HG02938 (cell line): ENCODE measurements at regions not wholly inside any gene's neighbourhood (a gene's known extent, or its start where the extent isn't known, plus 50 kb on each side); places are given as distances from the start of the nearest gene placed in this dataset.
"Not testable (repeated sequence)": the region's sequence is repeated elsewhere in the genome, so short reads cannot be mapped to it uniquely, and the experiment has no call there.

Experiments
- ATAC-seq: cut with Tn5 transposase; IDR thresholded peaks from one replicate; pipeline ENCODE4 v1.9.1; 2021; ENCODE audit warnings: mild to moderate bottlenecking, moderate library complexity; ENCODE audit not compliant: unreplicated experiment

DNA sequence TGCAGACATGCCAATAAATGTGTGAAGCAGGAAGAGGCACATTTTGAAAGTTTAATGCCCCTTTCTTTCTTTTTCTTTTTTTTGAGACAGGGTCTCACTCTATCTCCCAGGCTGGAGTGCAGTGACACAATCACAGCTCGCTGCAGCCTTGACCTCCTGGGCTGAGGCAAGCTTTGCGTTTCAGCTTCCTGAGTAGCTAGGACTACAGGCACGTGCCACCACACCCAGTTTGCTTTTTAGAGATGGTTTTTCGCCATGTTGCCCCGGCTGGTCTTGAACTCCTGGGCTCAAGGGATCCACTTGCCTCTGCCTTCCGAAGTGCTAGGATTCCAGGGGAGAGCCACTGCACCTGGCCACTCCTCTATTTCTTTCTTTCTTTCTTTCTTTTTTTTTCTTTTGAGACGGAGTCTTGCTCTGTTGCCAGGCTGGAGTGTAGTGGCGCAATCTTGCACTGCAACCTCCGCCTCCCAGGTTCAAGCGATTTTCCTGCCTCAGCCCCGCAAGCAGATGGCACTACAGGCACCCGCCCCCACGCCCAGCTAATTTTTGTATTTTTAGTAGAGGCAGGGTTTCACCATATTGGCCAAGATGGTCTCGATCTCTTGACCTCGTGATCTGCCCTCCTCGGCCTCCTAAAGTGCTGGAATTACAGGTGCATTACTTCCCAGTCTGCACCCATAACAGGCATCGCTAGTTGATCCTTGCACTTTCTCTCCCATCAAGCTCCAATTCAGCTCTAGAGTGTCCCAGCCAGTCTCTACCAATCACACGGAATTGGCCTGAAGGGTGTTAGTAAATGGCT, 77.5 kb upstream of the RUNX3 start:
- ATAC-seq, result not testable (repeated sequence)

DNA sequence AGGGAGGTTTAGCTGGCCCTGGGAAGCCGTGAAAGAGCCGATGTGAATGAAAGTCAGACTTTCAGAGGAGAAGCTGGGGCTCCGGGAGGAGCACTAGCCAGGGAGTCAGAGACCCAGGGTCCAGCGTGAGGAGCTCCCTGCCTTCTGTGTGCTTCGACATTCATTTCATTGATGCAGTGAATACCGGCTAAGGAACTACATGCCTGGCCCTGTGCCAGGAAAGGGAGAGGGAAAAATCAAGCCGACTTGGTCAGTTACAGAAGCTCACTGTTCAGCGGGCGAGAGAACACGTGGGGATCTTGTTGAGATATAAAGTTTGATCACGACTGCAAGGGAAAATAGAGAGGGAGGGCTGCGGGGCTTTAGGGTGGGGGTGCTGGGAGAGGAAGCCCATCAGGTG, 76.7 kb upstream of the RUNX3 start:
- ATAC-seq, result no peak

DNA sequence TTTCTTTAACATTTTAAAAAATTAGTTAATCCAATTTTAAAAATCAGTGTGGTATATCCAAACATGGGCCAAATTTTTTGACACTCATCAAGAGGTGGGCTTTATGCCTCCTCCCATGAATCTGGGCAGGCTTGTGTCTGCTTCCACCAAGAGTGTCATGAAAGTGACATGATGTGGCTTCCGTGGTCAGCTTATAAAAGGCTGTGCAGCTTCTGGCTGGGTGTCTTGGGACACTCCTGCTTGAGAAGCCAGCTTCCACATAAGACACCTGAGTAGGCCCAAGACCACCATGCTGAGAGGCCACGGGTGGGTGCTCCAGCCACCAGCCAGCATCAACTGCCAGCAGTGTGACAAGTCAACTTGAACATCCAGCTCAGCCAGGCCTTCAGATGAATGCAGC, 74.3 kb upstream of the RUNX3 start:
- ATAC-seq, result no peak

DNA sequence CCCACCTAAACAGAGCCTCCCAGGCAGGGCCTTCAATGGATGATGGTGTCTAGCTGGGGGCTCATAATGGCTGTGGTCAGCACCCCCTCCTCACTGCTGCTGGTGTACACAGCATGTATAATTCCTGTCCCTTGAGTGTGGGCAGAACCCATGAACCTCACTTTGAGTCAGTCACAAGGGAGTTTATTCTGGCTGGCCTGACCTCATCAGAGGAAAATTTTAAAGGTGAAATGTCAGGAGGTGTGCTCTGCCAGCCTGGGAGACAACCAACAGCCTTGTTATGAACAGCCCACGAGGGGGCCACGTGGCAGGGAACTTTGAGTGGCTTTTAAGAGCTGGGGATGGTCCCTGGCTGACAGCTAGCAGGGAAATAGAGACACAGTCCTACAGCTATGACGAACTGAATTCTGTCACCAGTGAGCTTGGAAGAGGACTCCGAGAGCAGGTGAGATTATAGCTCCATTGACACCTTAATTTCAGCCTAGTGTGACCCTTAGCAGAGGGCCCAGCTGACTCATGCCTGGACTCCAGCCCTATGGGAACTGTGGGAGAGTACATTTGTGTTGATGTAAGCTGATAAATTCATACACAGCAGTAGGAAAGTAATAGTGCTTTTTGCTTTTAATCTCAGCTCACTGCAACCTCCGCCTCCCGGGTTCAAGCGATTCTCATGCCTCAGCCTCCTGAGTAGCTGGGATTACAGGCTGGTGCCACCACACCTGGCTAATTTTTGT, 73.5 kb upstream of the RUNX3 start:
- ATAC-seq, result no peak

DNA sequence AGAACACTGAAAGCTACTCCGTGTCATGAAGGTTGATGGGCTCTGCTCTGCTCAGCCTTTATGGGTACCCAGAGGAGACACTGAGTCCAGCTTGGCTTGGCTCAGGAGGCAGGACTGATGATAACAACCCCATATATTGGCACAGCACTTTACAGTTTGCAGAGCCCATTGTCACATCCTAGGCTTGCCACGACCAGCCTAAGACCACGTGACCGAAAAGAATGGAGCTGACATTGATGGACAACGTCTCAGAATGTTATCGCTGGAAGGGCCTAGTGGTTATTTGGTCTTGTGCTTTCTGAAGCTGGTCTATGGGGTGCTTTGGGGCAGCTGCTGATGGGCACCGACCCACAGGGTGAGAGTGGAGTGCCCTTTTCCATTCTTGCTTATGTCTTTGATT, 72.9 kb upstream of the RUNX3 start:
- ATAC-seq, result no peak

DNA sequence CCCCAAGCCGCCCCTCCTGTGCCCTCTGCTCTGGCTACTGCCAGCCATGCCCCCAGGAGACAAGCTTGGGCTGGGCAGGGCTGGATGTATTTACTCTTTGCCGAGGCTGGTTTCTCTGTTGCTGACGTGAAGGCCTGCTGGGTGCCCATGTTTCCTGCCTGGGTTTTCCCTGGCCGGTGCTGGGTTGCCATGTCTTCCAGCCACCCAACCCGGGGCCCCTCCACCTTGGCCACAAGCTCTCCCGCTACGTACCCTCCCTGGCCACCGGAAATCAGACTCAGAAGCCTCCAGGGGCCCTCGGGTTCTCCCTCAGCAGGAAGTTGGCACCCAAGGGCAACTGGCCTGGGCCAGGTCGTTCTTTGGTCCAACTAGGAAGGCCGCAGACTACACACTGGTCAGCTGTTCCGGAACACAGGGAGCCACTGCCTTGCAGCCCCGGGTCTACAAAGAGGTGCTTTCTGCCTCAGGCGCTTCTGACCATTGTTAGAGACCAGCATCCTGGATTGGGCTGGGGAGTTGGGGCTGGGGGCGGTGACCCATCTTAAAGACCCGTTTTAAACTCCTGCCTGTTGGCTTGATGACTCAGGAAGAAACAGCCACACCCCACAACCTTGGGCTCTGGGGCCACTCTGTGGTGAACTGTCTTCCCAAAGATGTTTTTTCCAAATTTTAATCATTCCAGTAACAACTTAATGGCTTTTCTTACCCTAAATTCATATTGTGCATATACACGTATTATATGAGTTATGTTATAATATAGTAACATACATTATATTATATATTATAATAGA, 71.2 kb upstream of the RUNX3 start:
- no peak for ATAC-seq

DNA sequence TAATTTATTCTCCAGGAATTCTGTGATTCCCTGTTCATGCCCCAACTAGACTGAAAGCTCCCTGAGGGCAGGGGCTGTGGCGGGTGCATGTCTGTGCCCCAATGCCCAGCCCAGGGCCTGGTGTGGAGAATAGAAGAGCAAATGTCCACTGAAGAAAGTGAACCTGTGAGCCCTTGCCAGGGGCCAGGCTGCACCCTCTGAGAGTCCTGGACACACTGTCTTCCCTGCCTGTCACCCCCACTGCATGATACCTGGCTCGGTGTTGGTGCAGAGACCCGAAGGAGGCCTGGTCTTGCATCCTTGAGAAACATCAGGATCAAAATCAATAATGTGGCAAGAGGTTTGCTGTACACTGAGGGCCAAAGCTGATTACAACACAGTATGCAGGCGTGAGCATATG, 69.8 kb upstream of the RUNX3 start:
- no peak for ATAC-seq

DNA sequence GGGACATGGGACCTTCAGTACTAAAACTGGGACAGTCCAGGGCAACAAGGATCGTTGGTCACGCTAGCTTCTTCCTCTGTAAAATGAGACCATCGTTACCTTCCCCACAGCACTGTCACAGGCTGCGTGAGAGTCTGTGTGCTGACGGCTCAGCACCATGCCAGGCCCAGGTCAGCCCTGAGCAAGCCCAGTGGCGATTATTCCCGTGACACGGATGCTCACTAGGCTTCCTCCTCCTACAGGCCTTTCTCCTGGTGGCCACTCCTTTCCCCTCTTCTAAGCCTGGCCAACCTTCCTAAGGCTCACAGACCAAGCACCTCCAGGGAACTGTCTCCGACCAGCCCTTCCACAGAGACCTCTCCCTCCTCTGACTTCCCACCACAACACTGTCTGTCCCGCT, 69.3 kb upstream of the RUNX3 start:
- ATAC-seq, result no peak

DNA sequence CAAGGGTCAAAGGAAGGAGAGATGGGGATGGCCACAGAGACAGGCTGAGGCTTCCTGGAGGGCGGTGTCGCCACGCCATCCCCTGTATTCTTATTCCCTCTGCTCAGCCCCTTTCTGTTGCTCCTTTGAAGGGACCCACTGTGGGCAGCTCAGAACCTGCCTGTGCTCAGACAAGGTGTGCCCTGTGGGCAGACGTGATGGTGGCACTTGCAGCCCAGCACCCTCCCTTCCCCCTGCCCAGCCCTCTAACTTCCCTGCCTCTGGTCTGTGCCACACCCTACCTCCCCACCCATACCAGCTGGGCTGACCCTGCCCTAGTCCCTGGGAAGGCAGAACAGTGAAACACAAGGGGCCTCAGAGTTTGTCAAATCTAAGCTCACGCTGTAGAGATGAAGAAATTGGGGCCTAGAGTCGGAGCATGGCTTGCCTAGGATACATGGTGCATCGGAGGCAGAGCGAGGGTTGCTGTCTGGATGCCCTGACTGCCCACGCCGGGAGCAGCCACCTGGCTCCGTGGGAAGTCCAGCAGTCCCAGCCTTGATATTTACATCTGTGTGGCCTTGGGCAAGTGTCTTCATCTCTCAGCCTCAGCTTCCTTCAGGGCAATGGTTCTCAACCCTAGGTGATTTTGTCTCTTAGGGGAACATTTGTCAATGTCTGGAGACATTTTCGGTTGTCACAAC, 68.6 kb upstream of the RUNX3 start:
- ATAC-seq, result no peak

DNA sequence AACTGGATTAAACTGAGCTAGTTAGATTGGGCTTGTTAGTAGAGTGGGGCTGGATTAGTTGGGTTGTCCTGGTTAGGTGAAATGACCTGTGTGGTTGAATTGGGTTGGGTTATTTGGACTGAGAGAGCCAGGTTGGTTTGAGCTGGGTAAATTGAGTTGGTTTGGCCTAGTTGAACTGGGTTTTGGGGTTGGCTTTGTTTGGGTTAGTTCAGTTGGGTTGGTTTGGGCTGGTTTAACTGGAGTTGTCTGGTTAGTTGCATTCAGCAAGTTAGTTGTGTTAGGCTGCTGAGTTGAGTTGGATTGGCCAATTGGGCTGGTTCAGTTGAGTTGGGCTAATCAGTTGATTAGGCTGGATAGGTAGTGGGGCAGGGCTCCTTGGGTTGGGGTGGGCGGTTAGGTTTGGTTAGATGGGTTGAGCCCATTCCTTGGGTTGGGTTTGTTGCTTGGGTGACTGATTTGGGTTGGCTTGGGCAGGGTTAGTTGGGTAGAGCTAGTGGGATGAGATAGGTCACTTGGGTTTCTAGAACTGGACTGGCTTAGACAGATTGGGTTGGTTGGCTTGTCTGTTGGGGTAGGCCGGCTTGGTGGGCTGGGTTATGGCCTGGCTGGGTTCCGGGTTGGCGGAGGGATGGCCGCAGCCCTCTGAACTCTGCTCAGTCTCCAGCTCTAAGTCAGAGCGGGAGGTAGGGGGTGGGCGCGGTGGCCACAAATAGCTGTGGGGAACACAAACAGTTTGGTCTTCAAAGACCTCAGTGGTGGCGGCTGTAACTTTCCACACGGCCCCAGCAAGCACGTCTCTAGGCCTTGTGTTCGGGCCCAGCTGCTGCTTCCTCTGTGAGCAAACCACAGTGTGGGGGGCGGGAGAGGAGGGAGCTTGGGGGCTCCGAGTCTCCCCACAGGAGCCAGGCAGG, 67.2 kb upstream of the RUNX3 start:
- ATAC-seq, result no peak

DNA sequence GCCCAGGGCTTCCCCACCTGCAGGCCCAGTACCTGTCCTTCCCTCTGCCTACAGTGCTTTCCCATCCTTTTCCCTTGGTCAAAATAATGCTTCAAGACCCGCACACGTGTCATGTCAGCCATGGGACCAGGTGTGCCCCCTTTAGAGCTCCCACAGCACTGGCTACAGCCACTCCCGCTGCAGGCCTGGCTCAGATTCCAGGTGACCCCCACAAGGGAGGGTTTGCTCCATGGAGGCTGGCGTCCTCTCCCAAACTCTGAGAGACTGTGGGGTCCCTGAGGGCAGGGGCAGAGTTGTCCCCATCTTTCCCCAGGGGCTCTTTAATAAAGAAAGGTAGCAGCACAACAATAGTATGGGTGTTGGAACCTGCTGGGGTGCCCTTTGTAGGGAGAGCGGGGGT, 66.4 kb upstream of the RUNX3 start:
- no peak for ATAC-seq

DNA sequence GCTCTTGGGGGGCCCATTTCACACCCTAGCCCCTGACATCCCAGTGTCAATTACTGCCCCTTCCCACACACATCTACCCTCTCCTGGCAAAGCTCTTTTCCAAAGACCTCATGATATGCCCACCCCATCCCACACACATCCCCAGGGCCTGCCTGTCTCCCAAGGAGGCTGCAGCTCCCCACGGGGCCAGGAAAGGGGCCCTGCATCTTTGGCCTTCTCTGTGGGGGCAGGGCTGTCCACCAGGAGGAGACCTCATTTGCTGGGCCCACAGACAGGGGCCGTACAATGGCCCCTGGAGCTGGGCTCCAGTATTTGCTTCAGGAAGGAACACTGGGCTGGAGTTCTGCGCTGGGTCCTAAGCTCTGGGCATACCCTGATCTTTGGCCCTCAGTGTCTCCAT, 65.6 kb upstream of the RUNX3 start:
- no peak for ATAC-seq

DNA sequence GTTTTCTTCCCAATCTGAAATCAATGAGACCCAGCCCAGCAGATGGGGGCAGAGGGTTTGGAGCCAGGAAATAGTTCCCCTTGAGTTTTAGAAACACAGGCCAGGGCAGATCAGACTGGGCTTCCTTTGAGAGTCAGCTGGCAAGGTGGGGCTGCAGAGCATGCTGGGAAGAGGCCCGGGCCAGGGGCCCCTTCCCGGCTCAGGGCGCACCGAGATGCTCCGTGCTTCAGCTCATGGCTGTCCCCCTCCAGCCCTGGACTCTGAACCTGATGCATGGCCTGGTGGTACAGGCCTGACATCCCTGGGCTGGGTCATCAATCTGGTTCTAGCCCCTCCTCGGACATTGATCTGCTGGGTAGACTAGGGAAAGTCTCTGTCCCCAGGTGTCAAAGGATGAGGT, 65.1 kb upstream of the RUNX3 start:
- no peak for ATAC-seq

DNA sequence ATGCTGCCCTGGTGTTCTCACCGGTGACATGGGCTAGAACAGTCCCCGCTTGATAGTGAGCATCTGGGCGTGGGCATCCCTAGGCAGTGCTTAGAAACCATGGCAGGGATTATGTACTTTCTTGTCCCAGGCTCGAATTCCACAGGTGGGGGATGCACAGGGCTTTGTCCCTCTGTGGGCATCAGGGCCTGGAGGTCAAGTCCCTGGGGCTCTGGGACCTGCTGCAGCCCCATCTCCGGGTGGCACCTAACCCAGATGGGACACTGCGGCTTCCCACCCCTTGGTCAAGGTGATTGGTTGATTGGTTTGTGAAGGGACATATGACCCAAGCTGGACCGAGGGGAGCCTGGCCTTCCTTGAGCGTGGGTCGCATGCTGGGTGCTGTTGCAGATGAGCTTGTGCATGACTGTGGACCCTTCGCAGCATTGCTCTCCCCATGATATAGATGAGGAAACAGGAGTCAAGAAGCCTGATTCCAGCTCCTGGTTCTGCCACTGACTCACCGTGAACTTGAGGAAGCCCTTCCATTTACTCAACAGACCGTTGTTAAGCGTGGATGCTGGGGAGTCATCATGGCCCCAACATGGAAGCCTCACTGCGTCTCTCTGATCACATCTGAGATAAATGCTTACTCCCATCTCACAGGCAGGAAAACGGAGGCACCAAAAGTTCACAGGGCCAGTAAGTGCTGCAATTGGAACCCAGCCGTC, 64.0 kb upstream of the RUNX3 start:
- ATAC-seq, result no peak

DNA sequence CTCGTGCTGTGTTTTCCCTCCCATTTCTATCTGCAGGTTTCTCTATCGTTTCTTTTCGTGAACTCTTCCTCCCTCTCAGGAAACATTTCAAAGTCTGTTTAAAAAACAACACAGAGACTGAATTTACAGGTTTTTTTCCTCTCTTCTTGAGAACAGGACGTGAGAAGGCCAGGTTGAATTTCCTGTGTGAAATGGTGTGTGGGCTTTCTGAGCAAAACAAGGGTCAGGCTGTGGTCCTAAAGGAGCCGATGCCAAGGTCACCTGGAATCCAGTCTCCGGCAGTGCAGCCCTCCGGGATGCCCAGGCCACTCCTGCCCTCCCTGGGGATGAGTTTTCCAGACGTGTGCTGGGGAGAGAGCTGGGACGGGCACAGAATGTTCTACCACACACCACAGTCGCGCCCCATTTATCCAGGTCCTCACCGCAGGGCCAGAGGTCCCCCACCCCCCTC, 62.7 kb upstream of the RUNX3 start:
- no peak for ATAC-seq

DNA sequence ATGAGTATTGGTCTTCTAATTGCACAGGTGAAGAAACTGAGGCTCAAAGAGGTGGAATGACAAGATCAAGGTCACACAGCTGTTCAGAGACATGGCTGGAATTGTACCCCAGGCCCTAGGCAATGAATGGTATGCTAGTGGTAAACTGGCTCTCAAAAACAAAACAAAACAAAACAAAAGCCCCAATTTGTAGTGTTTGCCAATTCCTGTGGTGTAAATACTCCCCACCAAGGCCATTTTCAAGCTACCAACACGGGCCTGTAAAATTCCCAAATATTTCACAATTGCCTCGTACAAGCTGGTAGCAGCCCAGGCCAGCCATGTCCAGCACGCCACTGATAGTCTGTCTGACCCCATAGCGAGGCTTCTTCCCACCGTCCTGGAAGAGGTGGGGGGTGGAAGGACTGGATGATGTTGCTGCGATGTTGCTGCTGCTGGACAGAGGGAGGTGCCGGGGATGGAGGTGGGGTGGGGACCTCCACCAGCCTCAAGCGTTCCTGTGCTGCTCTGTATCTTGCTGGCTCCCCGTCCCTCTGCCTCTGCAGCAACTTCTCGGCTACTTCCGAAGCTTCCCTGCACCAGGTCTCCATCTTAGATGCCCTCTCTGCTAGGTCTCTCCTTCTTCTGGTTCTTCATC, 62.2 kb upstream of the RUNX3 start:
- no peak for ATAC-seq

DNA sequence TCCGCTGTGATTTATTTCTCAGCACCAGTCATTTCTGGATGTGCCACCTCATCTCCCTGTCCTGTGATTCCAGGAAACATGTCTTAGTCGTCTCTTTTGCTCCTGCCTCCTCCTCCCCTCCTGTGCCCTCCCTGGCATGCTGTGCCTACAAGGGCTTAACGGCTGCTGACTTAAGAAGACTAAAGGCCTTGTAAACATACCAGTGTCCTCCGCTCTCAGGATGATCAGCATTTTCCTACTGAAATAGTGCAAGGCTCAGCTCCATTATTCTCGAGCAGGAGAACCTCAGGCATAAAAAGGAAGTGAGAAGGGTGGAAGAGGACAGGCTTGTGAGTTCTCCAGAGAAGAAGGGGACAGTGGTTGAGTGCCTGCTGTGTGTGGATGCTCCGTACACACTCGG, 61.6 kb upstream of the RUNX3 start:
- no peak for ATAC-seq

DNA sequence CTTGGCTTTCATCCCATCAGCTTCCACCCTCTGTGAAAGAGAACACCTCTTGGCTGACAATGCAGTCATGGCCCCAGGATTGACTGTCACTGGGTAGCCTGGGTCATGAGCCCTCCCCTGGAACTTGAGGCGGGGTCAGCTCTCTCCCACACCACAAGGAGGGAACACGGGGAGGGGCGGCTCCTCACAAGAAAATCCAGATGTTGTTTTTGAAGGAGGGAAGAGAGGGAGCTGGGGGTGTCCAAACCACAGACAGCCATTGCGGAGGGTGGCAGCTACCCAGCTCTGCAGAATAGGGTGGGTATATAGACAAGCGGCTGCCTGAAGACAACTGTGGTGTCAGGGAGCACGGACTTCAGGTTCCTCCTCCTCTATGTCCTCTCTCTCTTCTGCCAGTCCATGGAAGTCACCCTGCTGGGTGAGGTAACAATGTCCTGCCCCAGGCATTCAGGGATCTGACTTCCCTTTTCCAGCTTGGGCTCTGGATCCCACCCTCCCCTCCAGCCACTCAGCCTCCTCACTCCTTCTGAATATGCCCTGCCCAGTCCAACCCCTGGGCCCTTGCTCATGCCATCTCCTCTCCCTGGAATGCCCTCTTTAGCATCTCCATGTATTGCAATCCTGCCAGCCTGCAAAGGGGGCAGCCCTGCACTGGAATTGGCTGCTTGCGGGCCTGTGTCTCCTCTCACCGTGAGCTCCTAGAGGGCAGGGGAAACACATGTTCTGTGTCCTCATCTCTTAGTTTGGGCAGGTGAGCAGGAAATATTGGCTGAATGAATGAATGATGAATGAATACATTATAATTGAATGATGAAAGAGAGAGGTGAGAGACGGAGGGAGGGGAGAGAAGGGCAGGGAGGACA, 60.9 kb upstream of the RUNX3 start:
- no peak for ATAC-seq
